Hepatocyte (in vitro differentiated cells): ENCODE measurements at regions not wholly inside any gene's neighbourhood (a gene's known extent, or its start where the extent isn't known, plus 50 kb on each side); places are given as distances from the start of the nearest gene placed in this dataset.
A peak's percentile ranks its signal among the peaks of the same experiment; 100 is the strongest.

Experiments
- DNase-seq: peaks from one replicate; pipeline ENCODE4 v3.0.0-alpha.2; 2016; ENCODE audit warnings: low spot score
- H2AFZ ChIP-seq: fragments of 200-600 bp; sonication (generic); 2 replicates; pipeline ENCODE4 v1.6.0; 2016; ENCODE audit warnings: antibody characterized with exemption, mild to moderate bottlenecking
- H3K27ac ChIP-seq: fragments of 200-600 bp; sonication (generic); 2 replicates; pipeline ENCODE4 v1.5.1; 2016; ENCODE audit warnings: mild to moderate bottlenecking
- H3K27me3 ChIP-seq: fragments of 200-600 bp; sonication (generic); 2 replicates; pipeline ENCODE4 v1.6.1; 2016
- H3K36me3 ChIP-seq: fragments of 200-600 bp; sonication (generic); replicated peaks from 2 replicates; pipeline ENCODE4 v1.5.1; 2016; ENCODE audit warnings: low read depth; ENCODE audit not compliant: insufficient read depth
- H3K4me1 ChIP-seq: fragments of 200-600 bp; sonication (generic); 2 replicates; pipeline ENCODE4 v1.5.1; 2016; ENCODE audit warnings: mild to moderate bottlenecking, moderate library complexity; ENCODE audit not compliant: insufficient read depth
- H3K4me2 ChIP-seq: fragments of 200-600 bp; sonication (generic); 2 replicates; pipeline ENCODE4 v1.6.0; 2016
- H3K4me3 ChIP-seq: fragments of 200-600 bp; sonication (generic); 2 replicates; pipeline ENCODE4 v1.5.1; 2016; ENCODE audit warnings: mild to moderate bottlenecking
- H3K79me2 ChIP-seq: fragments of 200-600 bp; sonication (generic); 2 replicates; pipeline ENCODE4 v1.6.0; 2017; ENCODE audit warnings: mild to moderate bottlenecking
- H3K9me2 ChIP-seq: fragments of 200-600 bp; sonication (generic); replicated peaks from 2 replicates; pipeline ENCODE4 v1.6.0; 2017; ENCODE audit warnings: mild to moderate bottlenecking; ENCODE audit not compliant: insufficient read depth
- H3K9me3 ChIP-seq: fragments of 200-600 bp; sonication (generic); 2 replicates; pipeline ENCODE4 v1.5.1; 2016; ENCODE audit warnings: low read depth, mild to moderate bottlenecking
- H4K20me1 ChIP-seq: fragments of 200-600 bp; sonication (generic); 2 replicates; pipeline ENCODE4 v1.6.0; 2016; ENCODE audit warnings: mild to moderate bottlenecking; ENCODE audit not compliant: insufficient read depth, poor library complexity, severe bottlenecking
- CTCF ChIP-seq: fragments of 200-600 bp; sonication (generic); IDR thresholded peaks from 2 replicates; pipeline ENCODE4 v1.5.1; 2016; ENCODE audit warnings: antibody characterized with exemption, mild to moderate bottlenecking; ENCODE audit not compliant: poor library complexity
- EZH2 ChIP-seq: fragments of 200-600 bp; sonication (generic); IDR thresholded peaks from 2 replicates; pipeline ENCODE4 v1.6.1; 2016; ENCODE audit warnings: antibody characterized with exemption, mild to moderate bottlenecking, borderline replicate concordance
- EZH2phosphoT487 ChIP-seq: fragments of 200-600 bp; sonication (generic); IDR thresholded peaks from one replicate; pipeline ENCODE4 v1.6.1; 2018; ENCODE audit warnings: antibody characterized with exemption, mild to moderate bottlenecking, low read depth, moderate library complexity; ENCODE audit not compliant: unreplicated experiment, severe bottlenecking
- WGBS: methylation state at CpG from one replicate; pipeline ENCODE4 v1.1.6; 2016; ENCODE audit warnings: low lambda C conversion rate; ENCODE audit errors: missing lambda C conversion rate; 5-methylcytosine and 5-hydroxymethylcytosine counted together

GRCh38 chr2:184041077-184041476, 557.3 kb upstream of the ZNF804A start:
- Histone ChIP-seq H3K4me2 (no peak overlapping the region), H3K4me1 (no peaks in the 10 kb centered on the region), H4K20me1 (no peaks in the 10 kb centered on the region), H3K79me2 (no peaks in the 10 kb centered on the region), H3K36me3 (no peaks in the 10 kb centered on the region), H3K27me3 (no peaks in the 10 kb centered on the region), H3K9me2 (no peaks in the 10 kb centered on the region), H3K9me3 (no peaks in the 10 kb centered on the region), H3K4me3 (no peak overlapping the region), H2AFZ (no peak overlapping the region), H3K27ac (peak overlapping the region; percentile 41)
- 50% methylated on average over 3 of the region's 3 CpGs for WGBS
- no peak for DNase-seq
- no peak for TF ChIP-seq EZH2phosphoT487
- TF ChIP-seq CTCF = no peak
- TF ChIP-seq EZH2 = no peak

- H3K4me3 ChIP-seq = no peak overlapping the region
- no peak overlapping the region for H3K4me2 ChIP-seq
- H4K20me1 ChIP-seq = no peaks in the 10 kb centered on the region
- no peaks in the 10 kb centered on the region for H3K36me3 ChIP-seq
- H3K9me3 ChIP-seq = no peaks in the 10 kb centered on the region
- TF ChIP-seq EZH2phosphoT487 (no peak), EZH2 (no peak), CTCF (no peak)
- DNase-seq = no peak
- no peaks in the 10 kb centered on the region for H3K9me2 ChIP-seq
- H3K79me2 ChIP-seq = no peaks in the 10 kb centered on the region
- no peaks in the 10 kb centered on the region for H3K27me3 ChIP-seq
- H2AFZ ChIP-seq = no peak overlapping the region
- H3K4me1 ChIP-seq = no peaks in the 10 kb centered on the region
- H3K27ac ChIP-seq = no peak overlapping the region
- 89% methylated on average over 4 of the region's 4 CpGs for WGBS
Observed at GRCh38 chr2:184041777-184042176, 556.6 kb upstream of the ZNF804A start.

GRCh38 chr2:184047536-184047935, 550.8 kb upstream of the ZNF804A start:
- no peaks in the 10 kb centered on the region for H3K9me3 ChIP-seq
- no peaks in the 10 kb centered on the region for H3K4me1 ChIP-seq
- H4K20me1 ChIP-seq = no peaks in the 10 kb centered on the region
- H3K9me2 ChIP-seq = no peaks in the 10 kb centered on the region
- no peak for DNase-seq
- no peaks in the 10 kb centered on the region for H3K27me3 ChIP-seq
- no peak overlapping the region for H3K27ac ChIP-seq
- H3K4me3 ChIP-seq = no peak overlapping the region
- TF ChIP-seq CTCF = no peak
- TF ChIP-seq EZH2phosphoT487 = no peak
- TF ChIP-seq EZH2 = no peak
- no peak overlapping the region for H3K4me2 ChIP-seq
- H2AFZ ChIP-seq = no peak overlapping the region
- 56% methylated on average over 3 of the region's 3 CpGs for WGBS
- no peaks in the 10 kb centered on the region for H3K36me3 ChIP-seq
- no peaks in the 10 kb centered on the region for H3K79me2 ChIP-seq

DNA sequence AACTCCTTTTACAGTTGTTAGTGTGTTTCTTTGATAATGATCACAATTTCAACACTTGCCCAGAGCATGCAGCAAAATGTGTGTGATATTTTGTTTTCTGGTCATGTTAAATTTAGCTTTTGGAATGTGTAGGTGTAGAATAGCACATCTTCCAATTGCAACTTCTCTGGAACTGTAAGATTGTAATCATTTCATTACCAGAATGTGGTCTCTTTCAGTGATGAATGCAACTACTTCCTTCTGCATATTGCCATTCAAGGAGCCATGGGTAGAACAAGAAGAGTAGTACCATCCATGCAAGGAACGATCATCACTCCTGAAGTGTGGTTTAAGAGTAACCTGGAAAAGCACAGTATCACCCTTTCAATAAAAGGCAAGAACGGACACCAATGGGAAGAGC, 548.8 kb upstream of the ZNF804A start:
- no peak overlapping the region for H3K4me2 ChIP-seq
- TF ChIP-seq EZH2phosphoT487 (no peak), CTCF (no peak)
- WGBS = 100% methylated on average over 2 of the region's 2 CpGs
- no peaks in the 10 kb centered on the region for H4K20me1 ChIP-seq
- no peaks in the 10 kb centered on the region for H3K36me3 ChIP-seq
- no peak overlapping the region for H3K27ac ChIP-seq
- no peaks in the 10 kb centered on the region for H3K27me3 ChIP-seq
- no peak overlapping the region for H3K4me3 ChIP-seq
- H2AFZ ChIP-seq = no peak overlapping the region
- no peaks in the 10 kb centered on the region for H3K9me2 ChIP-seq
- H3K9me3 ChIP-seq = no peaks in the 10 kb centered on the region
- H3K4me1 ChIP-seq = no peaks in the 10 kb centered on the region
- DNase-seq = no peak
- H3K79me2 ChIP-seq = no peaks in the 10 kb centered on the region
